DND-41 (cell line): ENCODE measurements at regions not wholly inside any gene's neighbourhood (a gene's known extent, or its start where the extent isn't known, plus 50 kb on each side); places are given as distances from the start of the nearest gene placed in this dataset.

Experiments used
- ATAC-seq: fragments of 200-7000 bp; cut with Tn5 transposase; 3 replicates; pipeline ENCODE4 v1.9.1; 2021; ENCODE audit warnings: low read depth; ENCODE audit not compliant: insufficient read depth
- DNase-seq: peaks from one replicate; pipeline ENCODE4 v3.0.0-alpha.2; 2020
- H2AFZ ChIP-seq: 2 replicates; pipeline ENCODE4 v1.6.0; 2012; ENCODE audit warnings: low read depth, low read length
- H3K27ac ChIP-seq: 2 replicates; pipeline ENCODE4 v1.5.1; 2012; ENCODE audit warnings: low read length, inconsistent platforms
- H3K27me3 ChIP-seq: fragments of 200-600 bp; sonication (generic); 2 replicates; pipeline ENCODE4 v1.6.0; 2012; ENCODE audit warnings: low read length, mild to moderate bottlenecking, inconsistent platforms; ENCODE audit not compliant: insufficient read depth, poor library complexity
- H3K36me3 ChIP-seq: 2 replicates; pipeline ENCODE4 v1.5.1; 2012; ENCODE audit warnings: low read length, inconsistent platforms; ENCODE audit not compliant: insufficient read depth
- H3K4me1 ChIP-seq: 2 replicates; pipeline ENCODE4 v1.5.1; 2012; ENCODE audit warnings: mild to moderate bottlenecking, low read length; ENCODE audit not compliant: insufficient read depth
- H3K4me2 ChIP-seq: 2 replicates; pipeline ENCODE4 v1.6.0; 2012; ENCODE audit warnings: mild to moderate bottlenecking, moderate library complexity, low read length, inconsistent platforms; ENCODE audit not compliant: insufficient read depth
- H3K4me3 ChIP-seq, 2 experiments: fragments of 200-600 bp in 1 of 2; shearing (Covaris generic) in 1 of 2; 2 replicates each; pipeline ENCODE4 v1.5.1; 2012 to 2016; ENCODE audit warnings: inconsistent platforms in 2 of 2, low read length in 2 of 2, mild to moderate bottlenecking in 2 of 2, low read depth in 1 of 2, moderate library complexity in 1 of 2
- H3K79me2 ChIP-seq: 2 replicates; pipeline ENCODE4 v1.6.0; 2012; ENCODE audit warnings: low read length, inconsistent platforms; ENCODE audit not compliant: insufficient read depth
- H3K9ac ChIP-seq: 2 replicates; pipeline ENCODE4 v1.6.0; 2012; ENCODE audit warnings: low read depth, mild to moderate bottlenecking, inconsistent platforms, low read length, moderate library complexity
- H3K9me3 ChIP-seq: 2 replicates; pipeline ENCODE4 v1.5.1; 2012; ENCODE audit warnings: low read length, moderate library complexity, mild to moderate bottlenecking, inconsistent platforms; ENCODE audit not compliant: insufficient read depth, severe bottlenecking
- H4K20me1 ChIP-seq: 2 replicates; pipeline ENCODE4 v1.6.0; 2012; ENCODE audit warnings: low read length; ENCODE audit not compliant: insufficient read depth
- CTCF ChIP-seq: IDR thresholded peaks from 2 replicates; pipeline ENCODE4 v1.5.1; 2012; ENCODE audit warnings: borderline replicate concordance, low read length, moderate library complexity, mild to moderate bottlenecking; ENCODE audit not compliant: poor library complexity, severe bottlenecking; ENCODE audit errors: extremely low read depth
- EZH2 ChIP-seq: IDR thresholded peaks from 3 replicates; pipeline ENCODE4 v1.6.1; 2012; ENCODE audit warnings: borderline replicate concordance, low read depth, mild to moderate bottlenecking, moderate library complexity, low read length, inconsistent platforms; ENCODE audit not compliant: severe bottlenecking

GRCh38 chr20:11248011-11248409, 574.2 kb upstream of the JAG1 start:
- Histone ChIP-seq H3K9ac (no peak overlapping the region), H3K27ac (no peak overlapping the region), H2AFZ (no peak overlapping the region), H3K27me3 (peaks cover 2% of the 10 kb centered on the region), H3K4me2 (no peak overlapping the region), H3K79me2 (no peaks in the 10 kb centered on the region), H4K20me1 (no peaks in the 10 kb centered on the region), H3K9me3 (no peaks in the 10 kb centered on the region), H3K4me3 (no peak overlapping the region), H3K4me1 (no peaks in the 10 kb centered on the region), H3K36me3 (no peaks in the 10 kb centered on the region)
- TF ChIP-seq CTCF (no peak), EZH2 (no peak)
- no peak for DNase-seq
- ATAC-seq = no peak

GRCh38 chr20:11248687-11249638, 575.2 kb upstream of the JAG1 start:
- H3K9ac ChIP-seq = no peak overlapping the region
- no peak for ATAC-seq
- H3K36me3 ChIP-seq = no peaks in the 10 kb centered on the region
- H3K4me1 ChIP-seq = no peaks in the 10 kb centered on the region
- H3K4me3 ChIP-seq = no peak overlapping the region
- TF ChIP-seq CTCF = no peak
- peaks cover 2% of the 10 kb centered on the region for H3K27me3 ChIP-seq
- H3K27ac ChIP-seq = no peak overlapping the region
- H3K9me3 ChIP-seq = no peaks in the 10 kb centered on the region
- no peaks in the 10 kb centered on the region for H4K20me1 ChIP-seq
- no peak overlapping the region for H2AFZ ChIP-seq
- H3K79me2 ChIP-seq = no peaks in the 10 kb centered on the region
- DNase-seq = no peak
- no peak overlapping the region for H3K4me2 ChIP-seq

GRCh38 chr20:11249683-11250082, 575.9 kb upstream of the JAG1 start:
- no peaks in the 10 kb centered on the region for H3K36me3 ChIP-seq
- no peak overlapping the region for H2AFZ ChIP-seq
- no peak overlapping the region for H3K9ac ChIP-seq
- H4K20me1 ChIP-seq = no peaks in the 10 kb centered on the region
- H3K27me3 ChIP-seq = peaks cover 2% of the 10 kb centered on the region
- no peaks in the 10 kb centered on the region for H3K4me1 ChIP-seq
- ATAC-seq (no peak), DNase-seq (no peak)
- no peaks in the 10 kb centered on the region for H3K79me2 ChIP-seq
- H3K4me2 ChIP-seq = no peak overlapping the region
- no peak overlapping the region for H3K27ac ChIP-seq
- H3K4me3 ChIP-seq = no peak overlapping the region
- peaks cover 3% of the 10 kb centered on the region for H3K9me3 ChIP-seq
- TF ChIP-seq EZH2 = no peak
- no peak for TF ChIP-seq CTCF
